K562 (cell line): ENCODE measurements at regions not wholly inside any gene's neighbourhood (a gene's known extent, or its start where the extent isn't known, plus 50 kb on each side); places are given as distances from the start of the nearest gene placed in this dataset.

Experiments
- BCL6 ChIP-seq: fragments of 250-450 bp; sonication (Bioruptor Pico); IDR thresholded peaks from 2 replicates; pipeline ENCODE4 v1.4.0; 2020
- BHLHE40 ChIP-seq: IDR thresholded peaks from 2 replicates; pipeline ENCODE4 v1.6.1; 2011; ENCODE audit warnings: low read length, improper control_type of control experiment
- CHD1 ChIP-seq: fragments of 200-600 bp; sonication (generic); IDR thresholded peaks from one replicate; pipeline ENCODE4 v1.6.1; 2012; ENCODE audit warnings: mild to moderate bottlenecking, moderate library complexity, low read length, inconsistent platforms
- CTCF ChIP-seq, 3 experiments: IDR thresholded peaks in 2 of 3; conservative IDR thresholded peaks in 1 of 3; 2 replicates each; pipeline ENCODE4 v1.5.1; 2011 to 2012; ENCODE audit warnings: low read length in 3 of 3, mild to moderate bottlenecking in 3 of 3, control low read depth in 2 of 3, improper control_type of control experiment in 1 of 3, inconsistent platforms in 1 of 3, low read depth in 1 of 3, mixed read lengths in 1 of 3, moderate library complexity in 1 of 3; ENCODE audit not compliant: insufficient read depth in 2 of 3
- ESRRA ChIP-seq: fragments of 450-650 bp; IDR thresholded peaks from 2 replicates; pipeline ENCODE4 v1.6.1; 2014; ENCODE audit warnings: low read depth, mild to moderate bottlenecking, moderate library complexity, borderline replicate concordance
- JUNB ChIP-seq: fragments of 450-650 bp; formaldehyde crosslinking; conservative IDR thresholded peaks from 2 replicates; pipeline ENCODE4 v1.4.0; 2020; ENCODE audit warnings: mild to moderate bottlenecking
- NCOA2 ChIP-seq, 2 experiments: fragments of 450-650 bp; IDR thresholded peaks; 2 replicates each; pipeline ENCODE4 v1.6.1; 2018; ENCODE audit warnings: mild to moderate bottlenecking in 2 of 2, moderate library complexity in 1 of 2; ENCODE audit not compliant: partially characterized antibody in 2 of 2
- PATZ1 ChIP-seq: fragments of 250-450 bp; sonication (Bioruptor Pico); IDR thresholded peaks from 2 replicates; pipeline ENCODE4 v1.5.0; 2020; ENCODE audit warnings: mild to moderate bottlenecking, borderline replicate concordance
- POLR2AphosphoS2 ChIP-seq: IDR thresholded peaks from 2 replicates; pipeline ENCODE4 v1.6.1; 2012; ENCODE audit warnings: low read length, improper control_type of control experiment
- PRMT5 ChIP-seq: sonication (generic); formaldehyde crosslinking; IDR thresholded peaks from 2 replicates; pipeline ENCODE4 v1.5.0; 2020; ENCODE audit warnings: missing genetic modification reagents
- RAD51 ChIP-seq: fragments of 450-650 bp; IDR thresholded peaks from 2 replicates; pipeline ENCODE4 v1.7.1; 2016; ENCODE audit warnings: low read depth, mild to moderate bottlenecking, borderline replicate concordance
- YBX1 ChIP-seq: fragments of 450-650 bp; IDR thresholded peaks from 2 replicates; pipeline ENCODE4 v1.7.1; 2016; ENCODE audit warnings: mild to moderate bottlenecking
- ZNF24 ChIP-seq: fragments of 450-650 bp; IDR thresholded peaks from 2 replicates; pipeline ENCODE4 v1.6.1; 2016

GRCh38 chr12:25629341-25629740 is 76.3 kb upstream of the LMNTD1 start:
- TF ChIP-seq CHD1 = no peak
- no peak for TF ChIP-seq ESRRA
- TF ChIP-seq POLR2AphosphoS2 = no peak
- TF ChIP-seq PRMT5 (CRISPR knock-in tag) = no peak
- no peak for TF ChIP-seq CTCF (IDR thresholded peaks at IDR 0.05 in 2 of 3, conservative IDR thresholded peaks at IDR 0.05 in 1 of 3; ENCODE audit: insufficient read depth in 2 of 3, low read depth in 1 of 3, low read length in 3 of 3)
- TF ChIP-seq PATZ1 = no peak
- TF ChIP-seq NCOA2 (IDR thresholded peaks at IDR 0.05; ENCODE audit: partially characterized antibody in 2 of 2) = no peak
- TF ChIP-seq JUNB (CRISPR knock-in tag) = no peak
- TF ChIP-seq BCL6 = no peak
- TF ChIP-seq ZNF24 = no peak
- TF ChIP-seq BHLHE40 = no peak
- no peak for TF ChIP-seq YBX1
- TF ChIP-seq RAD51 = no peak
